A673 (cell line): ENCODE measurements at regions not wholly inside any gene's neighbourhood (a gene's known extent, or its start where the extent isn't known, plus 50 kb on each side); places are given as distances from the start of the nearest gene placed in this dataset.

ENCODE experiments used
- BruUV-seq: library from RNA; stranded (reverse); fragments of 400-500 nt; replicated peaks from 2 replicates; lab custom pipeline; 2021; lab: Mats Ljungman, UMichigan
- CTCF ChIA-PET: fragments of 300-600 bp; sonication (Branson Sonifier 250); formaldehyde crosslinking; loops from one replicate; lab custom pipeline; 2022; ENCODE audit warnings: antibody characterized with exemption; lab: Charles Lee
- POLR2A ChIA-PET: fragments of 300-600 bp; sonication (Branson Sonifier 250); formaldehyde crosslinking; loops from one replicate; lab custom pipeline; 2022; ENCODE audit warnings: antibody characterized with exemption; ENCODE audit not compliant: low non-redundant PET; lab: Charles Lee
- DNase-seq: peaks from one replicate; pipeline ENCODE4 v3.0.0-alpha.2; 2015; ENCODE audit warnings: low spot score
- H3K27ac ChIP-seq: fragments of 200-600 bp; sonication (generic); 2 replicates; pipeline ENCODE4 v1.5.1; 2016; ENCODE audit warnings: mixed run types, low read depth, mild to moderate bottlenecking, mixed read lengths, antibody characterized with exemption, low read length; ENCODE audit not compliant: poor library complexity, severe bottlenecking
- H3K27me3 ChIP-seq: fragments of 200-600 bp; sonication (generic); replicated peaks from 2 replicates; pipeline ENCODE4 v1.6.1; 2017; ENCODE audit warnings: mixed run types, low read depth, mild to moderate bottlenecking, mixed read lengths, antibody characterized with exemption, low read length; ENCODE audit not compliant: insufficient read depth, poor library complexity
- H3K36me3 ChIP-seq: fragments of 200-600 bp; sonication (generic); 2 replicates; pipeline ENCODE4 v1.6.1; 2016; ENCODE audit warnings: mixed run types, mild to moderate bottlenecking, mixed read lengths, antibody characterized with exemption, low read length; ENCODE audit not compliant: insufficient read depth, poor library complexity, severe bottlenecking
- H3K4me1 ChIP-seq: fragments of 200-600 bp; sonication (generic); 2 replicates; pipeline ENCODE4 v1.6.1; 2017; ENCODE audit warnings: mixed run types, mild to moderate bottlenecking, mixed read lengths, antibody characterized with exemption, low read length; ENCODE audit not compliant: insufficient read depth, poor library complexity, severe bottlenecking
- H3K4me3 ChIP-seq: fragments of 200-600 bp; sonication (generic); 2 replicates; pipeline ENCODE4 v1.5.1; 2016; ENCODE audit warnings: low read depth, mixed run types, mild to moderate bottlenecking, mixed read lengths, low read length; ENCODE audit not compliant: poor library complexity, severe bottlenecking
- H3K9me3 ChIP-seq: fragments of 200-600 bp; sonication (generic); 2 replicates; pipeline ENCODE4 v1.6.1; 2016; ENCODE audit warnings: mixed run types, low read depth, mild to moderate bottlenecking, mixed read lengths, antibody characterized with exemption, low read length; ENCODE audit not compliant: poor library complexity, severe bottlenecking
- EZH2 ChIP-seq: fragments of 200-600 bp; sonication (generic); IDR thresholded peaks from 2 replicates; pipeline ENCODE4 v1.6.1; 2017; ENCODE audit warnings: borderline replicate concordance, low read depth, mild to moderate bottlenecking, mixed read lengths, antibody characterized with exemption, low read length; ENCODE audit not compliant: poor library complexity, severe bottlenecking
- intact Hi-C: fragments of 100-400 bp; cut with micrococcal nuclease; formaldehyde crosslinking; loops from one replicate; pipeline ENCODE4 v1.10.0; 2022; ENCODE audit not compliant: unreplicated experiment
- TF ChIP-seq, protein P1 (sequence below): fragments of 300-800, 200-600 bp; sonication (generic); conservative IDR thresholded peaks from 2 replicates; pipeline ENCODE4 v1.5.1; 2017; ENCODE audit warnings: low read depth, mild to moderate bottlenecking, antibody characterized with exemption, low read length, moderate library complexity, mixed read lengths

DNA sequence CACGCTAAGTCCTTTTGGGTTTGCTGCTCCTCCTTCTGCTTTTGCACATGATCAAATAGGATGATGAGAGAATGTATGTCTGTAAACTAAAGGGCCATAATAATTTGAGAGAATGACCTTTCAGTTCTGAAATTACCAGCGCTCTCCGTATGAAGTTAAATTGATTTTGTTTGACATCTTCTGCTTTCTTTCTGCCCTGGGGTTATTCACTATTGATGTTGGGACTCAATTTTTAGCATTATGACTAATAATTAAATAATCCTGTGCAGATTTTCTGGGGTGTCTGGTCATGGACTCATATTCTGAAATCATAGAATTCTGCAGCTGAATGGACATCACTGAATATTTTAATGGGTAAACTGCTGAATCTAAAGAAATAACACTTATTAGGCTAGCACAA lies 423.2 kb downstream of the POM121L12 start:
- H3K4me3 ChIP-seq, result no peak overlapping the region
- ChIA-PET POLR2A (no interaction called here), CTCF (no interaction called here)
- intact Hi-C loops, result no loop called here
- no TSS peak for BruUV-seq
- H3K9me3 ChIP-seq, result peaks cover 33% of the 10 kb centered on the region
- DNase-seq, result no peak
- TF ChIP-seq, protein P1, sequence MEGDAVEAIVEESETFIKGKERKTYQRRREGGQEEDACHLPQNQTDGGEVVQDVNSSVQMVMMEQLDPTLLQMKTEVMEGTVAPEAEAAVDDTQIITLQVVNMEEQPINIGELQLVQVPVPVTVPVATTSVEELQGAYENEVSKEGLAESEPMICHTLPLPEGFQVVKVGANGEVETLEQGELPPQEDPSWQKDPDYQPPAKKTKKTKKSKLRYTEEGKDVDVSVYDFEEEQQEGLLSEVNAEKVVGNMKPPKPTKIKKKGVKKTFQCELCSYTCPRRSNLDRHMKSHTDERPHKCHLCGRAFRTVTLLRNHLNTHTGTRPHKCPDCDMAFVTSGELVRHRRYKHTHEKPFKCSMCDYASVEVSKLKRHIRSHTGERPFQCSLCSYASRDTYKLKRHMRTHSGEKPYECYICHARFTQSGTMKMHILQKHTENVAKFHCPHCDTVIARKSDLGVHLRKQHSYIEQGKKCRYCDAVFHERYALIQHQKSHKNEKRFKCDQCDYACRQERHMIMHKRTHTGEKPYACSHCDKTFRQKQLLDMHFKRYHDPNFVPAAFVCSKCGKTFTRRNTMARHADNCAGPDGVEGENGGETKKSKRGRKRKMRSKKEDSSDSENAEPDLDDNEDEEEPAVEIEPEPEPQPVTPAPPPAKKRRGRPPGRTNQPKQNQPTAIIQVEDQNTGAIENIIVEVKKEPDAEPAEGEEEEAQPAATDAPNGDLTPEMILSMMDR, result no peak
- no peak for TF ChIP-seq EZH2
- no peak overlapping the region for H3K27ac ChIP-seq
- H3K36me3 ChIP-seq, result no peaks in the 10 kb centered on the region
- H3K4me1 ChIP-seq, result no peaks in the 10 kb centered on the region
- H3K27me3 ChIP-seq, result no peaks in the 10 kb centered on the region

DNA sequence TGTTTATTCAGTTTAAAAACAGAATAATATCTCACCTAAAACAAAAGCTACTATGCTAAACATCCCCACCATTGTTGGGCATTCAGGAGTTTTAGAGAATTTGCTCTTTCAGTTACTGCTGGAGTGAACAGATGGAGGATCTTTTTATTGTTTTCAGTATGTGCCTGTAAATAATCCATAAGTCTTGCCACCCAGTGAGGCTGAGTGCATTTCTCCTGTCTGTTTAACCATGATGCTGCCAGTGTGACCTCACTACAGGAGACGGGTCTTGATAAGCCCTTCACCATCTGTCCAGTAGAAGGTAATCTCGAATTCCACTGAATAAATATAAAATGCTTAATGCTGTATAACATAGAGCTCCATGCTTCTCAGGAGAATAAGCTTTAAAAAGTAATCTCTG lies 430.9 kb downstream of the POM121L12 start:
- intact Hi-C loops, result no loop called here
- POLR2A ChIA-PET, result no interaction called here
- no peak overlapping the region for H3K27ac ChIP-seq
- H3K4me1 ChIP-seq, result no peaks in the 10 kb centered on the region
- H3K27me3 ChIP-seq, result no peaks in the 10 kb centered on the region
- no peaks in the 10 kb centered on the region for H3K36me3 ChIP-seq
- CTCF ChIA-PET, result no interaction called here
- DNase-seq, result no peak
- H3K9me3 ChIP-seq, result peaks cover 33% of the 10 kb centered on the region
- BruUV-seq, result no TSS peak
- TF ChIP-seq, protein P1, result no peak
- no peak for TF ChIP-seq EZH2
- H3K4me3 ChIP-seq, result no peak overlapping the region

DNA sequence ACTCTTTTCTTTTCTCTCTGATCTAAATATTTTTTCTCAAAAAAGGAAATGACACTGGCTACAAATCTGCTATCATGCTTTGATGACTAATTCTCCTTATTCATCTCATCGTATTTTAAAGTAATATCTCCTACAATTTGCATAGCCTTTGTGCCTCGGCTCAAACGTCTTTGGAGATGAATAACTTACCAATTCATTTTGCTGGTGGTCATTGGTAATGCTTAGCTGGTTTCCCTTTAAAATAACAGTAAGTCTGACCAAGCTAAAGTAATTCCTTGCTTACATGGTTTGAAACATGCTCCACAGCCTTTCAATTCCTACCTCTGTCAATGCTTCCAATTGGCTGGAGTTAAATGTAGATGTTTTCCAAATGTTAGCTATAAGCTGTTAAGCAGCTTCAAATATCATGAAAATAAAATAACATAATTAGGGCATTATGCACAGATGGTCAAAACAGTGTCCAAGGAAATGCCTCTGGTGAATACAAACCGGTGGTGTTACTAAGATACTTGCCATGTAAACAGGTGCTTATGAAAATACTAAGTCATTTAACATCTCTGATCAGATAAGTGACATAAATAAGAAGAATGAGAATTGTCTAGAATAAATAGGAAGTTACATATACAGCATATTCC lies 435.0 kb downstream of the POM121L12 start:
- Histone ChIP-seq H3K4me3 (no peak overlapping the region), H3K27me3 (no peaks in the 10 kb centered on the region), H3K27ac (no peak overlapping the region), H3K9me3 (peaks cover 39% of the 10 kb centered on the region), H3K4me1 (no peaks in the 10 kb centered on the region), H3K36me3 (no peaks in the 10 kb centered on the region)
- no TSS peak for BruUV-seq
- intact Hi-C loops, result no loop called here
- no peak for DNase-seq
- TF ChIP-seq, protein P1, result no peak
- TF ChIP-seq EZH2, result no peak
- ChIA-PET CTCF (interaction anchor here (0.6 kb wide), 1 partner anchor 228 kb away, joined by 3 read pairs; no protein-coding TSS in a partner anchor), POLR2A (no interaction called here)
